KMS-11 (cell line): ENCODE measurements at regions not wholly inside any gene's neighbourhood (a gene's known extent, or its start where the extent isn't known, plus 50 kb on each side); places are given as distances from the start of the nearest gene placed in this dataset.

Experiments used
- H2AFZ ChIP-seq: fragments of 200-600 bp; sonication (generic); 2 replicates; pipeline ENCODE4 v1.6.1; 2016; ENCODE audit warnings: antibody characterized with exemption, mixed run types, low read depth
- H3K27ac ChIP-seq: fragments of 200-600 bp; sonication (generic); 2 replicates; pipeline ENCODE4 v1.6.1; 2016; ENCODE audit warnings: mild to moderate bottlenecking, mixed run types
- H3K27me3 ChIP-seq: fragments of 200-600 bp; sonication (generic); 2 replicates; pipeline ENCODE4 v1.6.1; 2017; ENCODE audit warnings: mild to moderate bottlenecking, low read depth, mixed run types, moderate library complexity; ENCODE audit not compliant: insufficient read depth
- H3K36me3 ChIP-seq: fragments of 200-600 bp; sonication (generic); 2 replicates; pipeline ENCODE4 v1.6.1; 2017; ENCODE audit warnings: mild to moderate bottlenecking, mixed run types; ENCODE audit not compliant: insufficient read depth
- H3K4me1 ChIP-seq: fragments of 200-600 bp; sonication (generic); 2 replicates; pipeline ENCODE4 v1.6.1; 2016; ENCODE audit warnings: mild to moderate bottlenecking, low read depth, mixed run types; ENCODE audit not compliant: poor library complexity, severe bottlenecking
- H3K4me2 ChIP-seq: fragments of 200-600 bp; sonication (generic); 2 replicates; pipeline ENCODE4 v1.7.0; 2016; ENCODE audit warnings: mild to moderate bottlenecking, mixed run types
- H3K4me3 ChIP-seq: fragments of 200-600 bp; sonication (generic); IDR thresholded peaks from 2 replicates; pipeline ENCODE4 v1.6.1; 2017; ENCODE audit warnings: low read depth, low read length, mixed read lengths; ENCODE audit not compliant: insufficient read depth
- H3K79me2 ChIP-seq: fragments of 200-600 bp; sonication (generic); 2 replicates; pipeline ENCODE4 v1.6.1; 2016; ENCODE audit warnings: low read depth, mixed run types; ENCODE audit not compliant: insufficient read depth
- H3K9ac ChIP-seq: fragments of 200-600 bp; sonication (generic); 2 replicates; pipeline ENCODE4 v1.6.1; 2016; ENCODE audit warnings: mild to moderate bottlenecking, mixed run types
- H4K20me1 ChIP-seq: fragments of 200-600 bp; sonication (generic); 2 replicates; pipeline ENCODE4 v1.6.1; 2016; ENCODE audit warnings: mild to moderate bottlenecking, mixed run types; ENCODE audit not compliant: insufficient read depth
- CTCF ChIP-seq: fragments of 200-600 bp; sonication (generic); conservative IDR thresholded peaks from 2 replicates; pipeline ENCODE4 v1.6.1; 2017; ENCODE audit warnings: low read depth, mild to moderate bottlenecking, antibody characterized with exemption, low read length, moderate library complexity, mixed read lengths

- Histone ChIP-seq H3K36me3 (no peaks in the 10 kb centered on the region), H4K20me1 (no peaks in the 10 kb centered on the region), H3K9ac (no peak overlapping the region), H3K27ac (no peak overlapping the region), H3K4me3 (no peak overlapping the region), H3K79me2 (no peaks in the 10 kb centered on the region), H3K4me2 (no peak overlapping the region), H2AFZ (no peak overlapping the region), H3K4me1 (no peaks in the 10 kb centered on the region), H3K27me3 (no peaks in the 10 kb centered on the region)
- TF ChIP-seq CTCF, result no peak
Observed at GRCh38 chr9:119050281-119050680, 319.0 kb downstream of the BRINP1 start.

- no peak for TF ChIP-seq CTCF
- Histone ChIP-seq H3K27me3 (no peaks in the 10 kb centered on the region), H3K9ac (no peak overlapping the region), H3K79me2 (no peaks in the 10 kb centered on the region), H4K20me1 (no peaks in the 10 kb centered on the region), H3K4me2 (no peak overlapping the region), H3K4me1 (no peaks in the 10 kb centered on the region), H2AFZ (no peak overlapping the region), H3K36me3 (no peaks in the 10 kb centered on the region), H3K27ac (no peak overlapping the region), H3K4me3 (no peak overlapping the region)
Observed at GRCh38 chr9:119052339-119053030, 316.8 kb downstream of the BRINP1 start.

GRCh38 chr9:119053070-119053469 is 316.2 kb downstream of the BRINP1 start:
- Histone ChIP-seq H3K36me3 (no peaks in the 10 kb centered on the region), H3K4me1 (no peaks in the 10 kb centered on the region), H3K27ac (no peak overlapping the region), H3K4me2 (no peak overlapping the region), H3K9ac (no peak overlapping the region), H3K27me3 (no peaks in the 10 kb centered on the region), H4K20me1 (no peaks in the 10 kb centered on the region), H3K79me2 (no peaks in the 10 kb centered on the region), H3K4me3 (no peak overlapping the region), H2AFZ (no peak overlapping the region)
- no peak for TF ChIP-seq CTCF

- TF ChIP-seq CTCF, result no peak
- Histone ChIP-seq H3K27ac (no peak overlapping the region), H4K20me1 (no peaks in the 10 kb centered on the region), H3K27me3 (no peaks in the 10 kb centered on the region), H3K4me3 (no peak overlapping the region), H3K9ac (no peak overlapping the region), H3K4me2 (no peak overlapping the region), H3K36me3 (no peaks in the 10 kb centered on the region), H2AFZ (no peak overlapping the region), H3K79me2 (no peaks in the 10 kb centered on the region), H3K4me1 (no peaks in the 10 kb centered on the region)
Observed at GRCh38 chr9:119060629-119061385, 308.4 kb downstream of the BRINP1 start.
